NCI-H128 (cell line): ENCODE measurements at regions not wholly inside any gene's neighbourhood (a gene's known extent, or its start where the extent isn't known, plus 50 kb on each side); places are given as distances from the start of the nearest gene placed in this dataset.

Experiments
- DNase-seq: peaks from one replicate; lab custom pipeline; 2025; ENCODE audit not compliant: unreplicated experiment; lab: John Stamatoyannopoulos, UW

- no peak for DNase-seq
Measured at GRCh38 chr1:181255270-181255929, 166.9 kb downstream of the IER5 start.

- DNase-seq = no peak
Measured at GRCh38 chr1:181257117-181257516, 168.6 kb downstream of the IER5 start.

- DNase-seq = no peak
Measured at GRCh38 chr1:181259026-181259745, 170.7 kb downstream of the IER5 start.

- DNase-seq = no peak
Measured at GRCh38 chr1:181260271-181260670, 171.8 kb downstream of the IER5 start.

GRCh38 chr1:181260994-181261393, 172.5 kb downstream of the IER5 start:
- no peak for DNase-seq

- no peak for DNase-seq
Measured at GRCh38 chr1:181262069-181262468, 173.6 kb downstream of the IER5 start.

GRCh38 chr1:181263444-181263843, 174.9 kb downstream of the IER5 start:
- no peak for DNase-seq

GRCh38 chr1:181264821-181265220, 176.3 kb downstream of the IER5 start:
- no peak for DNase-seq

- no peak for DNase-seq
Measured at GRCh38 chr1:181284978-181285377, 196.5 kb downstream of the IER5 start.

GRCh38 chr1:181295217-181295616, 188.1 kb upstream of the CACNA1E start:
- no peak for DNase-seq

GRCh38 chr1:181296180-181296579, 187.1 kb upstream of the CACNA1E start:
- DNase-seq = no peak

- no peak for DNase-seq
Measured at GRCh38 chr1:181308098-181308497, 175.2 kb upstream of the CACNA1E start.

GRCh38 chr1:181310560-181310959, 172.8 kb upstream of the CACNA1E start:
- DNase-seq = no peak

- no peak for DNase-seq
Measured at GRCh38 chr1:181312946-181313345, 170.4 kb upstream of the CACNA1E start.

GRCh38 chr1:181313466-181313865, 169.9 kb upstream of the CACNA1E start:
- no peak for DNase-seq

- DNase-seq = no peak
Measured at GRCh38 chr1:181314010-181314409, 169.3 kb upstream of the CACNA1E start.

- no peak for DNase-seq
Measured at GRCh38 chr1:181314959-181315358, 168.4 kb upstream of the CACNA1E start.

- no peak for DNase-seq
Measured at GRCh38 chr1:181317261-181317930, 165.9 kb upstream of the CACNA1E start.

GRCh38 chr1:181318022-181318857, 165.1 kb upstream of the CACNA1E start:
- DNase-seq = no peak

GRCh38 chr1:181318858-181319235, 164.5 kb upstream of the CACNA1E start:
- DNase-seq = no peak

- DNase-seq = no peak
Measured at GRCh38 chr1:181319907-181320306, 163.4 kb upstream of the CACNA1E start.
